Nucleus accumbens (tissue), 56 donors: ENCODE measurements at regions not wholly inside any gene's neighbourhood (a gene's known extent, or its start where the extent isn't known, plus 50 kb on each side); places are given as distances from the start of the nearest gene placed in this dataset.
"Not testable (repeated sequence)": the region's sequence is repeated elsewhere in the genome, so short reads cannot be mapped to it uniquely, and the experiment has no call there.

Source experiments
- DNase-seq, 56 donors: peaks; one replicate each; lab custom pipeline; 2025; lab: John Stamatoyannopoulos, UW

DNA sequence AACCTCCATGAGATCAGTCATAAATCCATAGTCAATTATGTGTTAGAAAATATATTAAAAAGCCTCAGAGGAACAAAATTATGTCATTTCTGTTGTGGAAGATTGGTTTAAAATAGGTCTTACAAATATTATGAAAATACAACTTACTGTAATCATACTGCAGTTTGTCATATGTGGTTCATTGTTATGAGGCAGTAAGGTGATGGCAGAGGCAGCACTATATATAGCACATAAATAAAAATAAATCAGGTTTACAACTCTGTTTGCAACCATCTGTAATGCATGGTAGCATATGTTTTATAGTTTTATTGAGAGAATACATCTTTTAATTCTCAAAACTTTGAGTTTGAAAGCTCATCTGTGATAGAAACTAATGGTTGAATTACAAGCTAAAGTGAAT is 651.4 kb downstream of the PCDH11X start:
- not testable (repeated sequence) for DNase-seq

DNA sequence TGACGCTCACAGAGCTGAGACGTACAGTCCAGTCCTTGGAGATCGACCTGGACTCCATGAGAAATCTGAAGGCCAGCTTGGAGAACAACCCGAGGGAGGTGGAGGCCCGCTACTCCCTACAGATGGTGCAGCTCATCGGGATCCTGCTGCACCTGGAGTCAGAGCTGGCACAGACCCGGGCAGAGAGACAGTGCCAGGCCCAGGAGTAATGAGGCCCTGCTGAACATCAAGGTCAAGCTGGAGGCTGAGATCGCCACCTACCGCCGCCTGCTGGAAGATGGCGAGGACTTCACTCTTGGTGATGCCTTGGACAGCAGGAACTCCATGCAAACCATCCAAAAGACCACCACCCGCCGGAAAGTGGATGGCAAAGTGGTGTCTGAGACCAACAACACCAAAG is 681.4 kb downstream of the PCDH11X start:
- not testable (repeated sequence) for DNase-seq

DNA sequence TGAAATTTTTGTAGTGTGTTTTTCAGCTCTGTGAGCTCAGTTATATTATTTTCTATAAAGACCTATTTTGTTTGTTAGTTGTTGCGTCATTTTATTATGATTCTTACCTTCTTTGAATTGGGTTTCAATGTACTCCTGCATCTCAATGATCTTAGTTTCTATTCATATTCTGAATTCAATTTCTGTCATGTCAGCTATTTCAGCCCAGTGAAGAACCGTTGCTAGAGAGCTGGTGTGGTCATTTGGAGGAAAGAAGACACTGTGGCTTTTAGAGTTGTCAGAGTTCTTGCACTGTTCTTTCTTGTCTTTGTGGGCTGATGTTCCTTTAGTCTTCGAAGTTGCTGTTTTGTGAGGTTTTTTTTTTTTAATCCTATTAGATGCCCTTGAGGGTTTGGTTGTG is 701.0 kb downstream of the PCDH11X start:
- DNase-seq, result not testable (repeated sequence)

GRCh38 chrX:92485487-92485886 is 706.3 kb downstream of the PCDH11X start:
- not testable (repeated sequence) for DNase-seq

GRCh38 chrX:92515270-92515669 is 736.1 kb downstream of the PCDH11X start:
- DNase-seq, result not testable (repeated sequence)

GRCh38 chrX:92528995-92529394 is 749.8 kb downstream of the PCDH11X start:
- not testable (repeated sequence) for DNase-seq

DNA sequence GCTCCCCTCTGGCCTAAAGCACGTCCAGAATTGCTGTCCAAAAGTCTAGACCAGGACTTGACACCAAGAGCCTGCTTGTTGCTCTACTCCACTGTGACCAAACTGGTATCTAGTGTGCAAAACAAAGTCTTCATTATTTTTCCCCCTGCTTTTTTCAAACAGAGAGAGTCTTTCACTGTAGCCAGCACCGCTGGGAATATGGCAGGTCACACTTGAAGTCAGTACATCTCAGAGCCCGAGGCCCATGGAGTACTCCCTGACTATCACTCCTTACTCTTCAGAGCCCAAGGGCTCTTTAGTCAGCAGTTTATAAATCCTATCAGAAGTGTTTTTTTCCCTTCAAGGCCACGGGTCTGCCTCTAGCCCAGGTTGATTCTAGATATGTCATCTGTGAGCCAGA is 761.3 kb downstream of the PCDH11X start:
- DNase-seq, result peak in 1 of 56 donors; percentile 0

- DNase-seq, result not testable (repeated sequence)
Observed at GRCh38 chrX:92558323-92558722, 779.1 kb downstream of the PCDH11X start.

- not testable (repeated sequence) for DNase-seq
Observed at GRCh38 chrX:92558796-92559195, 779.6 kb downstream of the PCDH11X start.

DNA sequence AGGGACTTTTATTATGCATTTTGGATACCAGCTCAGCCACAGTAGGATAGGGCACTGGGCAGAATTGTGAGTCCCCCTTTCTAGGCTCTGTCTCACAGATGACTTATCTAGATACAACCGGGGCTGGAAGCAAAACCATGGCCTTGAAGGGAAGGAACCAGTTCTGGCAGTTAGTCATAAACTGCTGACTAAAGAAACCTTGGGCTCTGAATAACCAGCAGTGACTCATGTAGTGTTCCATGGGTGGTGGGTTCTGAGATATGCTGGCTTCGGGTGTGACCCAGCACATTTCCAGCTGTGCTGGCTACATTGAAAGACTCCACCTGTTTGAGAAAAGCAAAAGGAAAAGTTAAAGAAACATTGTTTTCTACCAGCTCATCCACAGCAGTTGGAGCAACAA is 780.9 kb downstream of the PCDH11X start:
- DNase-seq, result not testable (repeated sequence)

- DNase-seq, result not testable (repeated sequence)
Observed at GRCh38 chrX:92570217-92570616, 791.0 kb downstream of the PCDH11X start.

GRCh38 chrX:92586643-92587042 is 807.5 kb downstream of the PCDH11X start:
- DNase-seq, result not testable (repeated sequence)

DNA sequence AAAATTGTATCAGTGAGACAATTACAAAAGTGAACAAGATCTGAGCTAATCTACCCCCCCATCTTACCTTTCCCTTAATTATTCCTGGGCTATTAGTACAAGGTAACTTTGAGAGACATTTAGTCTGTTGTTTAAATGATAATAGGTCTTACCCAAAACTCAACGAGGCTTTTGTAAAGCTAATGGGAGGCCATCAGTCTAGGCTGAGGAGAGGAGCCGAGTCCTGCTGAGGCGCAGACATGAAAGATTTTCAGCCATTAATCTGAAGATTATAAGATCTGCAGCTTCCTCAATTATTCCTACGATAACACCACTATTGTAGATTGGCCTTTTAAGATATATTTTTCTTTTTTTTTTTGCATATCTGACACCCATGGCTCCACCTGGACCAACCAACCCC is 810.5 kb downstream of the PCDH11X start:
- not testable (repeated sequence) for DNase-seq

DNA sequence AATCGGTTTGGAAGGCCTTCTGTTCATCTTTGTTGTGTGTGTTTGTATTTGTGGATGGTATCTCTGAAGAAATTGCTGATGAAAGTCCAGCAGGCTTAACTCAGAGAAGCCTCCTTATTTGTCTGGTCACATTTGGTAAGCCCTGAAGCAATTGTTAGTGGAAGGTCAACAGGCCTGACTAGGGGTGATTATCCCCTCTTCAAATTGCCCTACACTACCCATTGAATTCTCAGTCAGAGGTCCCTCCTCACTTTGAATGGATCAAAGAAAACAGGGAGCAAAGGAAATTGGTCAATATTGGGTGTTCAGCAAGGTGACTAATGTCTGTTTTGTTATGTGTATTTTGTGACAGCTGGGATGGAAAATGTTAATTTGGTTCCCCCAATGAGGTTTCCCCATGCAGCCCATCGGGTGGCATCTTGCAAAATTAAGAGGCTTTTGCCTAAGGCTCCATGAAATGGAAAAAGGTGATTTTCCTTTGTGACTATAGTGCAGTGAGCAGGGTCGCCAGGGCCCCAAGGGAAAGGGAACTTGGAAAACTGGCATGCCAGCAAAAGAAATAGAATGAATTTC is 811.6 kb downstream of the PCDH11X start:
- DNase-seq, result not testable (repeated sequence)

GRCh38 chrX:92611517-92611916 is 832.3 kb downstream of the PCDH11X start:
- not testable (repeated sequence) for DNase-seq

- DNase-seq, result not testable (repeated sequence)
Observed at GRCh38 chrX:92626699-92627098, 847.5 kb downstream of the PCDH11X start.

- DNase-seq, result not testable (repeated sequence)
Observed at GRCh38 chrX:92657593-92657992, 878.4 kb downstream of the PCDH11X start.

- DNase-seq, result not testable (repeated sequence)
Observed at GRCh38 chrX:92659743-92660142, 880.6 kb downstream of the PCDH11X start.

- not testable (repeated sequence) for DNase-seq
Observed at GRCh38 chrX:92692796-92693195, 913.6 kb downstream of the PCDH11X start.

- not testable (repeated sequence) for DNase-seq
Observed at GRCh38 chrX:92699388-92700092, 920.4 kb downstream of the PCDH11X start.

DNA sequence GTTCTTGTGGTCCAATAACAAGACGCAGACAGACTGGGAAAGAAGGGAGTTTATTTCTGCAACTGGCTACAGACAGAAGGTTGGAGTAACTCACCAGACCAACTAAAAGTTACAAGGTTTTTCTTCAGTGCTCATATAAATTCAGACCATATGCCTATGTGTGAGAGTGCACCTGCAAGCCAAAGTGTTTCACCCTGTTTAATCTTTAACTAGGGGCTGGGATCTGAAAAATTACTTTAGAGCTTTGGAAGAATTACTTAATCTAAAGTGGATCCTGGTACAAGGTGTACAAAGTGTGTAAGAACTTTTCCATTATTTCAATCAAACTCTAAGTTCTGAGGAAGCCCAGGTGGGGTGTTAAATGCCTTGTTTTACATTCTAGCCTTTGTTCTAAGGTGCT is 930.6 kb downstream of the PCDH11X start:
- not testable (repeated sequence) for DNase-seq
